HG03565 (cell line): ENCODE measurements at regions not wholly inside any gene's neighbourhood (a gene's known extent, or its start where the extent isn't known, plus 50 kb on each side); places are given as distances from the start of the nearest gene placed in this dataset.

Experiments
- ATAC-seq: cut with Tn5 transposase; IDR thresholded peaks from one replicate; pipeline ENCODE4 v1.9.1; 2021; ENCODE audit warnings: mild to moderate bottlenecking, moderate library complexity; ENCODE audit not compliant: unreplicated experiment

DNA sequence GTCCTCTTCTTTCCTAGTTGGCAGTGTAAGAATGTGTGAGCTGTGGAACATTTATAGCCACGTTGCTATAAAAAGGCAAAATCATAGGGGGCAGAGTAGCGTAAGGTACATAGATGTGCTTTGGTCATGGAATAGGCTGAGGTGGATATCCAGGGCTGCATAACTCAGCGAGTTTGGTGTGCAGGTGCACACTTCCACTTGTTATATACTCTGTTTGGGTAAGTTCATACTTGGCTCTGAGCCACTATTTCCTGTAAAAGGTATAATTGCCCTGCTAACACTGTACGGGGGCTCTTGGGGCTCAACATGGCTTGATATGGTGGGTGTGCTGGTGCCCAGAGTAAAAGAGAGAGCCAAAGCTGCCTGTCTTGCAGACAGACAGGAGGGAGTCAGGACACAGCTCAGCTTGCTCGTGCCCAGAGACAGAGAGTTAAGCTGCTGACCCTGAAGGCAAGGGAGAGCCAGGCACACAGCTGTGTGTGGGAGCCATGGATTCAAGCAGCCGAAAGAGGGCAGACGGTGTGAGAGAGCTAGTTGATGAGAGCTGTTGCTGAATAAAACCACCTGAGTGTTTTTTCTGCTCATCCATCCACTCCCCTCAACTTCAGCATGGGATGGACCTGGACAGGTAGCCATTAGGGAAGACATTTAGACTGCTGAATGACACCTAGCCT lies 126.7 kb downstream of the DKK1 start:
- ATAC-seq: no peak

DNA sequence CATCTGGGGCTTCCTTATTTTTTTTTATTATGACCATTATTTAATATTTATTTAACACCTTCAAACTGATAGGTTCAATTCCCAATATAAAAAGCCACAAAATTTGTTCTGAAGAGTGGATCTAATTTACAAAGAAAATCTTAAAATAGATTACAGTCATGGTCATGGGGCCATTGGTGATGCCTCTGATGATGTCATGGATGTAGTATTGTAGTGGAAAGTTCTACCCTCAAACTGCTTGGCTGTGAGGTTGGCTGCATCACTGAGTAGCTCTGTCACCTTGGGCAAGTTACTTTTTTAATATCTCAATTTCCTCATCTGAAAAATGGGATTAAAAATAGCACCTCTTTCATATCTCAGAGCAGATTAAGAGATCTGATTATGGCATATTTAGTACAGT lies 128.5 kb downstream of the DKK1 start:
- ATAC-seq: no peak

DNA sequence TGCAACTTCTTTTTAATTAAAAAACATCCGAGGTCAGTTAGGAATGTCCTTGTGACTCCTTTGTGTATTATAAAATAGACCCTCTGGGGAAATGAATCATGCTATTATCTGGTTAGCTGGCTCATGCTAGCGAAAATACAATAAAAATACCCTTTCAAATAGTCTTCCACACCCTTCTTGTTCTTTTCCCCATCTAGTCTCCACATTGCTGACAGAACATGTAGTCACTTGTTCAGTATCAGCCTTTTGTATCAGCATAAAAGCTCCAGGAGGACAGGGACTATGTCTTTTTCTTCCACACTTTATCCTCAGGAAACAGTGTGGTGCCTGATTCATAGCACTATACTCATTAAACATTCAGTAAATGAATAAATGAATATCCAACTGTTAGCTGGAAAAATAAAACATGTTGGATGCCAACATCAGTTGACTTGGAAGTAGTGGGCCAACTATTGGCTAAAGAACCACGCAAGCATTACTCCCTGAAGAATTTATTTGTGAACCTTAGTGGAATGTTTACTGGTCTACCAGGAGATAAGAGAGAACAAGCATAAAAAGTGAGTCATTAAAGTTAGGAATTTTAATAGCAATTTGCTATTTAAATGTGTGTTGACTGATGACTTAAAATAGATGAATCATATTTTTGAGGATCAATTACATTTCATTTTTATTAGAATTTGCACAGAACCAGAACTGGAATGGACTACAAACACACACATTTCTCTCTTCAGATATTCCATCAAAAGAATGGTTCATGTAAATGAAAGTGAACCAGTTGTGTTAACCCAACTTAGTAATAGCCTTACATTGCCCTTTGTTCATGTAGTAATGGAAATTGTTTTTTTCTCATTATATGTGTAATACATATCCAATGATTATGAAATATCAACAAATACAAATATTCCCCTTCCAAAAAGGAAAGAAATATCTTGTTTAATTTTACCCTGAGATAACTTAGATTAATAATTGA lies 129.6 kb downstream of the DKK1 start:
- no peak for ATAC-seq

GRCh38 chr10:52446391-52446790 lies 132.3 kb downstream of the DKK1 start:
- ATAC-seq: no peak

DNA sequence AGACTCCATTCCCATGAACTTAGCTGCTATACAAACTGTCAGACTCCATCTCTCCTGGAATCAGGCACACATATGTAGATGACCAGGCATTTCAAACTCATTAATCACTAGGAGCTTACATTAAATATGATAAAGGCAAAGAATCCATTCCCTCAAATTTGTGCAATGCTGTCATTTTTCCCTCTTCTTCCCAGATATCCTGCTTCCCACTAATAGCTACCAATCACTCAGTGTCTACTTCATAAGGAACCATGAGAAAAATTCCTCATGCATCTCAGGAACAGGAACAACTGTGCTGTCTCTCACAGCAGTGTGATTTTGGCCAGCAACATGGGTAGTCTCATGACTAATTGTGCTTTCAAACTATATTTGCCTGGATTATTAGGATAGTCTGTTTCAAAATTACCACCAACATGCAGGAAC lies 133.9 kb downstream of the DKK1 start:
- ATAC-seq: no peak

DNA sequence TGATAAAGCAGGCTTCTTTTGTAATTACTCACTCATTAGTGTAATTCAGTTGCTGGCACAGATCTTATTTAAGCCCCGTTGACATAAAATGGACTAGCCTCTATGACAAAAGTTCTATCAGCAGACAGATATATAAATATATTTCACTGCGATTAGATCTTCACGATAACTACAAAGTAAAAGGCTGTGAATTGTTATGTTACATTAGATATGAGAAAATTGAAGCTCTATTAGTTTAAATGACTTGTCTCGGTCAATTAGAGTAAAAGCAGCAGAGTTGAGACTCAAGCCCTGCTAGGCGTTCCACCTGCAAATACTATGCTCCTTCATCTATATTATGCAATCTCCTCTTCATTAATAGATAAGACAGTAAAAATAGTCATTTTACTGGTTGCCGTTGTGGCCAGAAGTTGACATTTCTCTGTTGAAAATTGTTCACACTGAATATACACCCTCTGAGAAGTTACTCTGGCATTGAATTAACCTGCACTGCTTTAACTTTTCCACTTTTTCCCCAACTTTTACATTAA lies 136.7 kb downstream of the DKK1 start:
- no peak for ATAC-seq

- no peak for ATAC-seq
Observed at GRCh38 chr10:52451817-52452216, 137.7 kb downstream of the DKK1 start.

DNA sequence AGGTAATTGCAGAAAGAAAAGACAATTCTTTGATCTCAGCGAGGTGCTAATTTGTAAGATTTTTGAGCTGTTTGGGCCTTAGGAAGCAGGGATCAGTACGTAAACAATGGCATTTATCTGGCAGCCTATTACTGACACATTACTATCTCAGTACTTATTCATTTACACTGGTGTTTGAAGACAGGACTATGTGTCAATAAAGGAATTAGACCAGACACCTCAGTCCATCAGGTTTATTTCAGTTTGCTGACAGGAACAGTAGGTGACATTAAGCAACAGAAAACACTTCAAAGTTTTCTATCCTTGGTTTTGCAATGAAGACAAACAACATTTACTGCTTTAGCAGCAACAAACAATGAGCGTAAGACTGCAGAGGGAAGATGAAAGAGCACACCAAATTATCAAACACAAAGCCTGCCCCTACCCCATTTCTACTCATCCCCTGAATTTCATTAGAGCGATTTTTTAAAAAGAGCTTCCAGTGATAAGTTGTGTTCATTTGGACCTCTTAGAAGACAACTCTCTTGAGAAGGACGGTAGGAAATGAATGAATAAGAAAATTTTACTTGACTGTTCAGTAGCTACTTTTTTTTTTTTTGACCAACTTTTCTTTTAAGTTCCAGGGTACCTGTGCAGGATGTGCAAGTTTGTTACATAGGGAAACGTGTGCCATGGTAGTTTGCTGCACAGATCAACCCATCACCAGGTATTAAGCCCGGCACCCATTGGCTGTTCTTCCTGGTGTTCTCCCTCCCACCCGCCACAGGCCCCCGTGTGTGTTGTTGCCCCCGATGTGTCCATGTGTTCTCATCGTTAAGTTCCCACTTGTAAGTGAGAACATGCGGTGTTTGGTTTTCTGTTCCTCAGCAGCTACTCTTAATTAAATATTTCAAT lies 138.8 kb downstream of the DKK1 start:
- ATAC-seq: no peak

DNA sequence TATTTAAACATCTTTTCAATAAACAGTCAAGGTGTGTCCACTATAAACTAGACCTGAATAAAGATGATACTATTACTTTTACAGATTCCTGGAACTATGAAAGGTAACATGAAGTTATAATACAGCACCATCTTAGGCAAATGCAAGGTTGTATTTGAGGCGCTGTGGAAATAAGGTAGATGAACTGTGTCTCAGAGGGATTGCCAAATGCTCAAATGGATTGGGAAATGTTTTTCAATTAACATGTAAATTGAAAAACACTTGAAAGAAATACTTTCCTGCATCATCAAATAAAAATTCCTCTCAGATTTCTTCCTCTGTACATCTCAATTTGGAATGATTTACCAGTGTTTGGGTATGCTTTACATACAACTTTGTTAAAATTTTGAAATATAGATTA lies 139.4 kb downstream of the DKK1 start:
- ATAC-seq: no peak

DNA sequence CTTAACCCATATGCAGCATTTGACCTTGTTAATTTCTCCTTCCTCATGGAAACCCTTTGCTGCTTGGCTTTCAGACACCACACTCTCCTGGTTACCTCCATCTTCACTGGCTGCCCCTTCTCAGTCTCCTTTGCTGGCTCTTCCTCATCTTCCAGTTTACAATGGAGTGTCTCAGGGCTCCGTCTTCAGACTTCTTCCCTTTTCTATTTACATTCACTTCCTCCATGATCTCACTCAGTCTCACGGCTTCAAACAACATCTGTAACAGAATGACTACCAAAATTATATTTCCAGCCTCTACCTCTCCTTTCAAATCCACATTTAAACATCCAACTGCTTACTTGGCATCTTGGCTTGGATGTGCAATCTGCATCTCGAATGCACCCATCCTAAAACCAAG lies 140.4 kb downstream of the DKK1 start:
- no peak for ATAC-seq

GRCh38 chr10:52455098-52455497 lies 141.0 kb downstream of the DKK1 start:
- ATAC-seq: no peak

DNA sequence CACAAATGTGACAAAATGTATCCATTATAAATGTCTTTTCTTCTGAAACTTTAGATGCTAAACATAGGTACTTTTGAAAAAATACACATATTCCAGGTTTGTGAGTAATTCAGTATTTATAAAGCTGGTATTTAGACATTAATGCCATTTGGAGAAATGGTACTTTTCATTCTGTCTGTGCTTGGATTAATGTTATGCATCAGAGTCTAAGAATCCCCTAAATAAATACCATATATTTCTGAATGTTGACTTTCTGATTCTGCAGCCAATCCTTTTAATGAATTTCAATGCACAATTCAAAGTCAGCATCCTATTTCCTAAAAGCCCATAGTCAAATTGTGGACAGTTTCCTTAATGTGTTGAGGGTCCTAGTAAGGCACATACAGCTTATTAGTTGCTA lies 145.0 kb downstream of the DKK1 start:
- no peak for ATAC-seq

DNA sequence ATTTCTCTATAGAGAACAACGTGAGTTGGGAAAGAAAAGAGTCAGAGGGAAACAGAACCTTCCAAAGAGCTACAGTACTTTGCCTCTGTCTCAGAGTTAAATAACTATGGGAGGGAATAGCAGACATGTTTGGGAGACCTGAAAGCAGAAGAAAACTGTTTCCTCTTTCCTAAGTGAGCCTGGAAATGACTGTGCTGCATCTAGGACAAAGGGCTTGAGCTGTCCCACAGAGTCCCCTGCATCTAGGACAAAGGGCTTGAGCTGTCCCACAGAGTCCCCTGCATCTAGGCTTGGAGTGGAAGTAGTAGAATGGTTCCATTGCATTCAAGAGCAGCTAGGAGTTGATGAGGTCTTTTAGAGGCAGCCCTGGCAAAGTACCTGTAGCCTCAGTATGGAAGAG lies 149.7 kb downstream of the DKK1 start:
- no peak for ATAC-seq

DNA sequence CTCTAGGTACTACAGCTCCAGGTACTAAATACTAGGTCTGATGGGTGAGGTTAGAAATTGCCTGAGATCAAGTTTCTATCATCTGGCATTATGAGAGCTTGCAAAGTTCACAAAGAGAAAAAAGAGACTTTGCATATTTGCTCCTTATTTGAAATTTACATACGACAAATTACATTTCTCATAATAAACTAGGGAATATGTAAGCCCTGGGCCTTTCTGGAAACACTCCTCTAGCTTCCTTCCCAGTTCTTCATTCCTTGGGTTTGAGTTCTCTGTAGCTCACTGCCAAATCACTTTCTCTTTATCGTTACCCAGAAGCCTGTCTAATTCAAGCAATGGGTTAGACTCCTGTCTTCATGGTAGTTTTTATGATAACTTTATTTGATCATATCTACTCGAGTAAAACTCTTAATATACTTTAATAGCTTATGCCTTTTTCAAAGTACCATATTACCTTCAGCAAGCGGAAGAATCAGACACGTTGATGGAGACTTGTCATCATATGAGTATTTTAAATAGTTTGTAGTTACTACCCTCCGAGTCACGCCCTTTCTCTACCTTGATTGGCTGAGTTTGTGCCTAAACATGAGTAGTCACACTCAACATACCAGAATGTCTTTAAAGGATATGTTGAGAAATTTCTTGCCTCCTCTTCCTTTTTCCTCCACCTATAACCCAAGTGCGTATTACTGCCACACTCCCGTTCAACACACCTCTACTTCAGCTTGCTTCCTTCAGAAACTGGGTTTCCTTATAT lies 150.5 kb downstream of the DKK1 start:
- ATAC-seq: no peak

DNA sequence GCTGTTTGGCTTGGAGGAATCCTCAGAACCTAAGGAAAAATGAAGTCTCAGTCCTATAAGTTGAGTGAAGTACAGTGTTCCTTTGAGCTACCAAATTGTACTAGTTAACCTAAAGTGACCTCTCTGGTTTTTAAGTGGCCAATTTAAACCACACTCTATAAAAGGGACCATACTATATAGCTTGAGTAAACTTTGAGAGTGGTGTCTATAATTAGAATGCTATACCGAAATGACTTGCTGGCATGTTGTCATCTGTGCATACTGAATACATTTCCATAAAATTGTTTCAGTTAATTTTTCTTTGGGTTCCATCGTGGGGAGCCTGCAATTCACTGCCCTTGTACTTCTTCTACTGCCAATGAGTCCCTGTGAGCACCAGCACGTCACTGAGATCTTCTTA lies 151.1 kb downstream of the DKK1 start:
- ATAC-seq: no peak

DNA sequence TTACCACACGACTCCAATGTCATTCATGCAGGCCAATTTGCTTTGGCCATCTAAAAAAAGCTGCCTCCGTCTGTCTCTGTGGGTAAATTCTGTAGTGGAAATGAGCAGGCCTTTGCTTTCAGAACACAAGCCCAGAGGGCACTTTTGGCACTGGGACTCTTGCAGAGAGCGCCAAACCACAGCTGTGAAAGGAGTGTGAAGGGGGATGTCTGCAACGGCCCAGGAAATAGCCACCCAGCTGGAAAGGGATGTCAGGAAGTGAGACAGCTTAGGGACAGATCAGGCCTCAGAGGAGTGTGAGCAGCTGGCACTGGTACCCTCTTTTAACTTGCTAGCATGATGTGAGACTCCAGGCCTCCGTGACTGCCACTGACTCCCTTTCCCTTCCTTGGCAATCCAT lies 152.4 kb downstream of the DKK1 start:
- no peak for ATAC-seq

GRCh38 chr10:52469970-52470705 lies 156.1 kb downstream of the DKK1 start:
- no peak for ATAC-seq

GRCh38 chr10:52472406-52473146 lies 158.5 kb downstream of the DKK1 start:
- no peak for ATAC-seq

GRCh38 chr10:52474265-52474664 lies 160.2 kb downstream of the DKK1 start:
- ATAC-seq: no peak
